ENCODE measurements at regions not wholly inside any gene's neighbourhood (a gene's known extent, or its start where the extent isn't known, plus 50 kb on each side); places are given as distances from the start of the nearest gene placed in this dataset.

DNA sequence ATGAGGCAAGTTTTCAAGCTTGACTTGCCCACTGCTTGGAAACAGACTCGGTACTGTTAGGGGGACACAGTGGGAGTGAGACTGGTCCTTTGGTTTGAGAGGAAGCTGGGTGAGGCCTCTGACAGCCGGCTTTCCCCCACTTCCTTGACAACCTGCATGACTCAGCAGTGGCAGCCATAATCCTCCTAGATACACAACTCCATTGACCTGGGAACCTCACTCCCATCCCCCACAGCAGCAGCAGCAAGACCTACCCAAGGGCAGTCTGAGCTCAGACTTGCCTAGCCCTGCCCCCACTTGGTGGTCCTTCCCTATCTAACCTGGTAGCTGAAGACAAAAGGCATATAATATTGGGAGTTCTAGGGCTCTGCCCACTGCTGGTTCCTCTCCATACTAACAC, 1043.5 kb upstream of the ALCAM start:
- BruUV-seq (replicated peaks): no TSS peak
- intact Hi-C loops (cut with micrococcal nuclease; ENCODE audit: unreplicated experiment) (no loop called here), in situ Hi-C loops (cut with HindIII; ENCODE audit: low pct_unique_long_range_greater_than_20kb, low sequenced_read_pairs) (no loop called here)
- no peak for TF ChIP-seq SIN3A (IDR thresholded peaks at IDR 0.05; ENCODE audit: borderline replicate concordance, insufficient read depth, low read depth, low read length)
- no peak for TF ChIP-seq TCF7L2 (IDR thresholded peaks at IDR 0.05; ENCODE audit: low read depth, low read length)
- TF ChIP-seq, protein P1, sequence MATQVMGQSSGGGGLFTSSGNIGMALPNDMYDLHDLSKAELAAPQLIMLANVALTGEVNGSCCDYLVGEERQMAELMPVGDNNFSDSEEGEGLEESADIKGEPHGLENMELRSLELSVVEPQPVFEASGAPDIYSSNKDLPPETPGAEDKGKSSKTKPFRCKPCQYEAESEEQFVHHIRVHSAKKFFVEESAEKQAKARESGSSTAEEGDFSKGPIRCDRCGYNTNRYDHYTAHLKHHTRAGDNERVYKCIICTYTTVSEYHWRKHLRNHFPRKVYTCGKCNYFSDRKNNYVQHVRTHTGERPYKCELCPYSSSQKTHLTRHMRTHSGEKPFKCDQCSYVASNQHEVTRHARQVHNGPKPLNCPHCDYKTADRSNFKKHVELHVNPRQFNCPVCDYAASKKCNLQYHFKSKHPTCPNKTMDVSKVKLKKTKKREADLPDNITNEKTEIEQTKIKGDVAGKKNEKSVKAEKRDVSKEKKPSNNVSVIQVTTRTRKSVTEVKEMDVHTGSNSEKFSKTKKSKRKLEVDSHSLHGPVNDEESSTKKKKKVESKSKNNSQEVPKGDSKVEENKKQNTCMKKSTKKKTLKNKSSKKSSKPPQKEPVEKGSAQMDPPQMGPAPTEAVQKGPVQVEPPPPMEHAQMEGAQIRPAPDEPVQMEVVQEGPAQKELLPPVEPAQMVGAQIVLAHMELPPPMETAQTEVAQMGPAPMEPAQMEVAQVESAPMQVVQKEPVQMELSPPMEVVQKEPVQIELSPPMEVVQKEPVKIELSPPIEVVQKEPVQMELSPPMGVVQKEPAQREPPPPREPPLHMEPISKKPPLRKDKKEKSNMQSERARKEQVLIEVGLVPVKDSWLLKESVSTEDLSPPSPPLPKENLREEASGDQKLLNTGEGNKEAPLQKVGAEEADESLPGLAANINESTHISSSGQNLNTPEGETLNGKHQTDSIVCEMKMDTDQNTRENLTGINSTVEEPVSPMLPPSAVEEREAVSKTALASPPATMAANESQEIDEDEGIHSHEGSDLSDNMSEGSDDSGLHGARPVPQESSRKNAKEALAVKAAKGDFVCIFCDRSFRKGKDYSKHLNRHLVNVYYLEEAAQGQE (IDR thresholded peaks at IDR 0.05; ENCODE audit: insufficient read depth in 1 of 2, low read depth in 2 of 2, low read length in 1 of 2): no peak
- no peak for TF ChIP-seq POLR2AphosphoS5 (IDR thresholded peaks at IDR 0.05; ENCODE audit: low read depth, low read length)
- TF ChIP-seq, protein P2, sequence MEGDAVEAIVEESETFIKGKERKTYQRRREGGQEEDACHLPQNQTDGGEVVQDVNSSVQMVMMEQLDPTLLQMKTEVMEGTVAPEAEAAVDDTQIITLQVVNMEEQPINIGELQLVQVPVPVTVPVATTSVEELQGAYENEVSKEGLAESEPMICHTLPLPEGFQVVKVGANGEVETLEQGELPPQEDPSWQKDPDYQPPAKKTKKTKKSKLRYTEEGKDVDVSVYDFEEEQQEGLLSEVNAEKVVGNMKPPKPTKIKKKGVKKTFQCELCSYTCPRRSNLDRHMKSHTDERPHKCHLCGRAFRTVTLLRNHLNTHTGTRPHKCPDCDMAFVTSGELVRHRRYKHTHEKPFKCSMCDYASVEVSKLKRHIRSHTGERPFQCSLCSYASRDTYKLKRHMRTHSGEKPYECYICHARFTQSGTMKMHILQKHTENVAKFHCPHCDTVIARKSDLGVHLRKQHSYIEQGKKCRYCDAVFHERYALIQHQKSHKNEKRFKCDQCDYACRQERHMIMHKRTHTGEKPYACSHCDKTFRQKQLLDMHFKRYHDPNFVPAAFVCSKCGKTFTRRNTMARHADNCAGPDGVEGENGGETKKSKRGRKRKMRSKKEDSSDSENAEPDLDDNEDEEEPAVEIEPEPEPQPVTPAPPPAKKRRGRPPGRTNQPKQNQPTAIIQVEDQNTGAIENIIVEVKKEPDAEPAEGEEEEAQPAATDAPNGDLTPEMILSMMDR (IDR thresholded peaks at IDR 0.05): no peak
- no peaks in the 10 kb centered on the region for H3K36me3 ChIP-seq (ENCODE audit: control insufficient read depth, insufficient read depth, low read length)
- H3K4me3 ChIP-seq (ENCODE audit: low read depth in 2 of 2, low read length in 2 of 2): no peak overlapping the region
- POLR2A ChIA-PET: no interaction called here
- H3K27me3 ChIP-seq (ENCODE audit: control insufficient read depth, insufficient read depth, low read length): no peaks in the 10 kb centered on the region
- no peak overlapping the region for H3K27ac ChIP-seq (ENCODE audit: low read length)
- no peaks in the 10 kb centered on the region for H3K4me1 ChIP-seq (ENCODE audit: control insufficient read depth, insufficient read depth, low read length)
- H3K9me3 ChIP-seq (ENCODE audit: control insufficient read depth, insufficient read depth, low read depth, low read length): no peaks in the 10 kb centered on the region
- CTCF ChIA-PET: no interaction called here
- ATAC-seq (no peak), DNase-seq (ENCODE audit: low read depth, low spot score) (no peak)

DNA sequence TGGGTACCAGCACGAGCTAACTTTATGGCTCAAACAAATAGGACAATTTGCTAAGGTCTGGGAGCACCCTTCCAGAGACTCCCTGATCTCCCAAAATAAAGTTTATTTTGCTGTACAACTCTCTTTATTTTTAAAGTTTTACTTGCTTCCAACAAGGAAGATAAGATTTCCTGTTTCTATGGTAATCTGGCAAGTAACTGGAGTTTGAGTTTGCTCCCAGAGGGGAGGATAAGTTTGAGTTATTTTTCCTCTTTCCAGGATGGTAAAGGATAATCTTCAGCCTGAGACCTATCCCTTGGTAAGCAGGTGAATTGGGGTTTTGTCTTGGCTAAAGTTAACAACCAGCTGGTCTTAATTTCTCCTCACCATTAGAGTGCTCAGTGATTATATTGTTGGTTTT, 1019.4 kb upstream of the ALCAM start:
- in situ Hi-C loops (cut with HindIII; ENCODE audit: low pct_unique_long_range_greater_than_20kb, low sequenced_read_pairs): no loop called here
- BruUV-seq (replicated peaks): no TSS peak
- no peak overlapping the region for H3K4me3 ChIP-seq (ENCODE audit: low read depth in 2 of 2, low read length in 2 of 2)
- DNase-seq (ENCODE audit: low read depth, low spot score) (no peak), ATAC-seq (no peak)
- CTCF ChIA-PET: no interaction called here
- TF ChIP-seq, protein P2 (IDR thresholded peaks at IDR 0.05): no peak
- TF ChIP-seq TCF7L2 (IDR thresholded peaks at IDR 0.05; ENCODE audit: low read depth, low read length): no peak
- TF ChIP-seq, protein P1 (IDR thresholded peaks at IDR 0.05; ENCODE audit: insufficient read depth in 1 of 2, low read depth in 2 of 2, low read length in 1 of 2): no peak
- no peak for TF ChIP-seq POLR2AphosphoS5 (IDR thresholded peaks at IDR 0.05; ENCODE audit: low read depth, low read length)
- no peak for TF ChIP-seq SIN3A (IDR thresholded peaks at IDR 0.05; ENCODE audit: borderline replicate concordance, insufficient read depth, low read depth, low read length)
- POLR2A ChIA-PET: no interaction called here
- intact Hi-C loops (cut with micrococcal nuclease; ENCODE audit: unreplicated experiment): no loop called here
- H3K36me3 ChIP-seq (ENCODE audit: control insufficient read depth, insufficient read depth, low read length): no peaks in the 10 kb centered on the region
- no peaks in the 10 kb centered on the region; the same call in 1 of the 2 replicates for H3K9me3 ChIP-seq (ENCODE audit: control insufficient read depth, insufficient read depth, low read depth, low read length)
- no peaks in the 10 kb centered on the region for H3K27me3 ChIP-seq (ENCODE audit: control insufficient read depth, insufficient read depth, low read length)
- H3K27ac ChIP-seq (ENCODE audit: low read length): no peak overlapping the region
- no peaks in the 10 kb centered on the region for H3K4me1 ChIP-seq (ENCODE audit: control insufficient read depth, insufficient read depth, low read length)
